Keratinocyte (primary cell): ENCODE measurements at regions not wholly inside any gene's neighbourhood (a gene's known extent, or its start where the extent isn't known, plus 50 kb on each side); places are given as distances from the start of the nearest gene placed in this dataset.

ENCODE experiments used
- DNase-seq: peaks from one replicate; pipeline ENCODE4 v3.0.0-alpha.2; 2011; ENCODE audit warnings: low read depth, missing footprints, low spot score
- FAIRE-seq: peaks from 2 replicates; lab custom pipeline; 2011; peaks lifted over from hg19 to GRCh38; lab: Jason Lieb, UNC
- H2AFZ ChIP-seq: 2 replicates; pipeline ENCODE4 v1.6.0; 2012; ENCODE audit warnings: low read length, control low read depth, inconsistent platforms; ENCODE audit not compliant: control insufficient read depth
- H3K27ac ChIP-seq: 2 replicates; pipeline ENCODE4 v1.5.1; 2011; ENCODE audit warnings: low read length; ENCODE audit not compliant: control insufficient read depth, insufficient read depth
- H3K27me3 ChIP-seq: 3 replicates; pipeline ENCODE4 v1.6.0; 2011; ENCODE audit warnings: low read length; ENCODE audit not compliant: control insufficient read depth, insufficient read depth; ENCODE audit errors: extremely low read depth
- H3K36me3 ChIP-seq, 2 experiments: 2 replicates in 1 of 2; 3 replicates in 1 of 2; pipeline ENCODE4 v1.5.1; 2011; ENCODE audit warnings: low read length in 2 of 2, mild to moderate bottlenecking in 1 of 2; ENCODE audit not compliant: control insufficient read depth in 2 of 2, insufficient read depth in 2 of 2; ENCODE audit errors: extremely low read depth in 1 of 2
- H3K4me1 ChIP-seq: 3 replicates; pipeline ENCODE4 v1.5.1; 2011; ENCODE audit warnings: low read length; ENCODE audit not compliant: control insufficient read depth, insufficient read depth; ENCODE audit errors: extremely low read depth
- H3K4me2 ChIP-seq: 3 replicates; pipeline ENCODE4 v1.6.0; 2011; ENCODE audit warnings: low read depth, low read length; ENCODE audit not compliant: control insufficient read depth, insufficient read depth; ENCODE audit errors: extremely low read depth
- H3K4me3 ChIP-seq, 3 experiments: fragments of 200-600 bp in 1 of 3; sonication (generic) in 1 of 3; 2 replicates in 2 of 3; 3 replicates in 1 of 3; pipeline ENCODE4 v1.5.1; 2011 to 2016; ENCODE audit warnings: low read length in 3 of 3, mild to moderate bottlenecking in 3 of 3, control low read depth in 2 of 3, inconsistent platforms in 1 of 3, low read depth in 1 of 3, mixed read lengths in 1 of 3, mixed run types in 1 of 3, moderate library complexity in 1 of 3; ENCODE audit not compliant: control insufficient read depth in 2 of 3, insufficient read depth in 2 of 3; ENCODE audit errors: extremely low read depth in 1 of 3
- H3K79me2 ChIP-seq: 2 replicates; pipeline ENCODE4 v1.6.0; 2012; ENCODE audit warnings: low read length; ENCODE audit not compliant: control insufficient read depth, insufficient read depth
- H3K9ac ChIP-seq: 3 replicates; pipeline ENCODE4 v1.6.0; 2011; ENCODE audit warnings: low read length; ENCODE audit not compliant: control insufficient read depth, insufficient read depth; ENCODE audit errors: extremely low read depth
- H3K9me1 ChIP-seq: 3 replicates; pipeline ENCODE4 v1.6.0; 2011; ENCODE audit warnings: low read length; ENCODE audit not compliant: control insufficient read depth, insufficient read depth; ENCODE audit errors: extremely low read depth
- H3K9me3 ChIP-seq: 2 replicates; pipeline ENCODE4 v1.5.1; 2012; ENCODE audit warnings: low read depth, low read length; ENCODE audit not compliant: control insufficient read depth
- H4K20me1 ChIP-seq: 3 replicates; pipeline ENCODE4 v1.6.0; 2011; ENCODE audit warnings: low read length; ENCODE audit not compliant: control insufficient read depth, insufficient read depth; ENCODE audit errors: extremely low read depth
- EZH2 ChIP-seq: IDR thresholded peaks from one replicate; pipeline ENCODE4 v1.6.1; 2012; ENCODE audit warnings: inconsistent platforms, mild to moderate bottlenecking, low read length, moderate library complexity
- dilution Hi-C: fragments of 300-500 bp; cut with MboI; formaldehyde crosslinking; loops from one replicate; pipeline ENCODE4 v1.7.0; 2020; ENCODE audit warnings: low sequenced_read_pairs; ENCODE audit not compliant: extremely low pct_ligation_motif_present
- TF ChIP-seq, protein P1 (sequence below), 3 experiments: IDR thresholded peaks in 1 of 3; conservative IDR thresholded peaks in 1 of 3; optimal IDR thresholded peaks in 1 of 3; 2 replicates in 2 of 3; 3 replicates in 1 of 3; pipeline versions ENCODE3 to v1.5.1; 2011; ENCODE audit warnings: low read length in 3 of 3, mild to moderate bottlenecking in 3 of 3, moderate library complexity in 2 of 3, control low read depth in 1 of 3, inconsistent platforms in 1 of 3; ENCODE audit not compliant: insufficient read depth in 2 of 3; ENCODE audit errors: extremely low read depth in 1 of 3

- no peaks in the 10 kb centered on the region for H3K36me3 ChIP-seq
- no peak overlapping the region for H3K9ac ChIP-seq
- H3K27ac ChIP-seq, result no peak overlapping the region
- no peaks in the 10 kb centered on the region for H3K79me2 ChIP-seq
- dilution Hi-C loops, result no loop called here
- H3K4me3 ChIP-seq, result no peak overlapping the region
- H3K27me3 ChIP-seq, result no peaks in the 10 kb centered on the region
- no peak overlapping the region for H2AFZ ChIP-seq
- FAIRE-seq, result peak; percentile 44
- no peak for TF ChIP-seq EZH2
- TF ChIP-seq, protein P1, sequence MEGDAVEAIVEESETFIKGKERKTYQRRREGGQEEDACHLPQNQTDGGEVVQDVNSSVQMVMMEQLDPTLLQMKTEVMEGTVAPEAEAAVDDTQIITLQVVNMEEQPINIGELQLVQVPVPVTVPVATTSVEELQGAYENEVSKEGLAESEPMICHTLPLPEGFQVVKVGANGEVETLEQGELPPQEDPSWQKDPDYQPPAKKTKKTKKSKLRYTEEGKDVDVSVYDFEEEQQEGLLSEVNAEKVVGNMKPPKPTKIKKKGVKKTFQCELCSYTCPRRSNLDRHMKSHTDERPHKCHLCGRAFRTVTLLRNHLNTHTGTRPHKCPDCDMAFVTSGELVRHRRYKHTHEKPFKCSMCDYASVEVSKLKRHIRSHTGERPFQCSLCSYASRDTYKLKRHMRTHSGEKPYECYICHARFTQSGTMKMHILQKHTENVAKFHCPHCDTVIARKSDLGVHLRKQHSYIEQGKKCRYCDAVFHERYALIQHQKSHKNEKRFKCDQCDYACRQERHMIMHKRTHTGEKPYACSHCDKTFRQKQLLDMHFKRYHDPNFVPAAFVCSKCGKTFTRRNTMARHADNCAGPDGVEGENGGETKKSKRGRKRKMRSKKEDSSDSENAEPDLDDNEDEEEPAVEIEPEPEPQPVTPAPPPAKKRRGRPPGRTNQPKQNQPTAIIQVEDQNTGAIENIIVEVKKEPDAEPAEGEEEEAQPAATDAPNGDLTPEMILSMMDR (optimal IDR thresholded peaks at IDR 0.05 in 1 of 3, IDR thresholded peaks at IDR 0.05 in 1 of 3, conservative IDR thresholded peaks at IDR 0.05 in 1 of 3; ENCODE audit: extremely low read depth in 1 of 3, insufficient read depth in 2 of 3, low read length in 3 of 3), result no peak
- no peaks in the 10 kb centered on the region for H4K20me1 ChIP-seq
- H3K4me1 ChIP-seq, result no peaks in the 10 kb centered on the region
- H3K9me3 ChIP-seq, result no peaks in the 10 kb centered on the region
- no peak overlapping the region for H3K4me2 ChIP-seq
- DNase-seq, result no peak
- H3K9me1 ChIP-seq, result no peaks in the 10 kb centered on the region
Observed at GRCh38 chr6:9593554-9593953, 821.3 kb downstream of the TFAP2A start.

GRCh38 chr6:9583753-9584352 is 831.0 kb downstream of the TFAP2A start:
- H3K27me3 ChIP-seq, result no peaks in the 10 kb centered on the region
- H3K9ac ChIP-seq, result no peak overlapping the region
- no peak overlapping the region for H3K4me2 ChIP-seq
- no peak for DNase-seq
- no peak overlapping the region for H3K27ac ChIP-seq
- no peaks in the 10 kb centered on the region for H3K9me3 ChIP-seq
- dilution Hi-C loops, result no loop called here
- no peaks in the 10 kb centered on the region for H3K36me3 ChIP-seq
- no peak for FAIRE-seq
- no peaks in the 10 kb centered on the region for H3K9me1 ChIP-seq
- no peak for TF ChIP-seq EZH2
- TF ChIP-seq, protein P1 (optimal IDR thresholded peaks at IDR 0.05 in 1 of 3, IDR thresholded peaks at IDR 0.05 in 1 of 3, conservative IDR thresholded peaks at IDR 0.05 in 1 of 3; ENCODE audit: extremely low read depth in 1 of 3, insufficient read depth in 2 of 3, low read length in 3 of 3), result no peak
- H3K79me2 ChIP-seq, result no peaks in the 10 kb centered on the region
- H3K4me3 ChIP-seq, result no peak overlapping the region
- H4K20me1 ChIP-seq, result no peaks in the 10 kb centered on the region
- no peak overlapping the region for H2AFZ ChIP-seq
- H3K4me1 ChIP-seq, result no peaks in the 10 kb centered on the region
